ENCODE measurements at regions not wholly inside any gene's neighbourhood (a gene's known extent, or its start where the extent isn't known, plus 50 kb on each side); places are given as distances from the start of the nearest gene placed in this dataset.

DNA sequence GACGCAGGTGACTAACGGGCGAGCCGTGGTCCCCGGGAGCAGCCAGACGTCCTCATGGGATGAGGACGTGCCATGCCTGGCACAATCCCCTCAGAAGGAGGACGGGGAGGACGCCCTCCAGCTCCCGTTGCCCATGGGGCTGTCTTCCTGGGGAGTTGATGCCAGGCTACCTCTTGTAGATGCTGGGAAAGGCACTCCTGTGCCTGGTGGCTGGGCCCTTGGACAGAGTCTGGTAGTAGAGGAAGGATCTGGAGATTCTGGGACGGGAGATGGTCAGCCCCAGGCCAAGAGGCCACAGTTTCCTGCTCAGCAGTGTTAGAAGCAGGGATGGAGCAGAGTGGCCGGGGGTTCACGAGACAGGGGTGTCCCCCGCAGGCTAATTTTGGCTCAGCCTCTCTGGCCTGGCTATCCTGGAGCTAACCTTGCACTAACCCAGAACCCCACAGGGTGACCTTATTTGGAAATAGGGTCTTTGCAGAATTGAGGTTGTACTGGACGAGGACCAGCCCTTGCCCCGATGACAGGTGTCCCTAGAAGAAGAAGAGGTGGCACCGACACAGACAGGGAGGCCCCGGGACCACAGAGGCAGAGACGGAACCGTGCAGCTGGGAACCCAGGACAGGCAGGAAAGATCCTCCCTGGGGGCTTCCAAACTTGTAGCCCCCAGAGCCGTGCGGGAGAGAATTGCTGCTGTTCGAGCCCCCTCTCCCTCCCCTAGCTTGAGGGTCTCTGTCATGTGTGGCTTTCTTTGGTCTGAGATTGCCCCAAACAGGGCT, 50.1 kb upstream of the ADRA2C start:
- H3K36me3 Mint-ChIP-seq (ENCODE audit: insufficient read depth) = no peaks in the 10 kb centered on the region
- peaks cover 10% of the 10 kb centered on the region for H3K9me3 Mint-ChIP-seq (ENCODE audit: low read depth)
- no peak overlapping the region for H3K4me3 Mint-ChIP-seq (ENCODE audit: low read depth)
- TF ChIP-seq, protein P1, sequence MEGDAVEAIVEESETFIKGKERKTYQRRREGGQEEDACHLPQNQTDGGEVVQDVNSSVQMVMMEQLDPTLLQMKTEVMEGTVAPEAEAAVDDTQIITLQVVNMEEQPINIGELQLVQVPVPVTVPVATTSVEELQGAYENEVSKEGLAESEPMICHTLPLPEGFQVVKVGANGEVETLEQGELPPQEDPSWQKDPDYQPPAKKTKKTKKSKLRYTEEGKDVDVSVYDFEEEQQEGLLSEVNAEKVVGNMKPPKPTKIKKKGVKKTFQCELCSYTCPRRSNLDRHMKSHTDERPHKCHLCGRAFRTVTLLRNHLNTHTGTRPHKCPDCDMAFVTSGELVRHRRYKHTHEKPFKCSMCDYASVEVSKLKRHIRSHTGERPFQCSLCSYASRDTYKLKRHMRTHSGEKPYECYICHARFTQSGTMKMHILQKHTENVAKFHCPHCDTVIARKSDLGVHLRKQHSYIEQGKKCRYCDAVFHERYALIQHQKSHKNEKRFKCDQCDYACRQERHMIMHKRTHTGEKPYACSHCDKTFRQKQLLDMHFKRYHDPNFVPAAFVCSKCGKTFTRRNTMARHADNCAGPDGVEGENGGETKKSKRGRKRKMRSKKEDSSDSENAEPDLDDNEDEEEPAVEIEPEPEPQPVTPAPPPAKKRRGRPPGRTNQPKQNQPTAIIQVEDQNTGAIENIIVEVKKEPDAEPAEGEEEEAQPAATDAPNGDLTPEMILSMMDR (IDR thresholded peaks at IDR 0.05; ENCODE audit: unreplicated experiment) = no peak
- no peak for DNase-seq (ENCODE audit: low spot score, unreplicated experiment)
- peaks cover 8% of the 10 kb centered on the region for H3K4me1 Mint-ChIP-seq (ENCODE audit: low read depth)
- no peak overlapping the region for H3K27ac Mint-ChIP-seq
- H3K27me3 Mint-ChIP-seq = peaks cover 14% of the 10 kb centered on the region

DNA sequence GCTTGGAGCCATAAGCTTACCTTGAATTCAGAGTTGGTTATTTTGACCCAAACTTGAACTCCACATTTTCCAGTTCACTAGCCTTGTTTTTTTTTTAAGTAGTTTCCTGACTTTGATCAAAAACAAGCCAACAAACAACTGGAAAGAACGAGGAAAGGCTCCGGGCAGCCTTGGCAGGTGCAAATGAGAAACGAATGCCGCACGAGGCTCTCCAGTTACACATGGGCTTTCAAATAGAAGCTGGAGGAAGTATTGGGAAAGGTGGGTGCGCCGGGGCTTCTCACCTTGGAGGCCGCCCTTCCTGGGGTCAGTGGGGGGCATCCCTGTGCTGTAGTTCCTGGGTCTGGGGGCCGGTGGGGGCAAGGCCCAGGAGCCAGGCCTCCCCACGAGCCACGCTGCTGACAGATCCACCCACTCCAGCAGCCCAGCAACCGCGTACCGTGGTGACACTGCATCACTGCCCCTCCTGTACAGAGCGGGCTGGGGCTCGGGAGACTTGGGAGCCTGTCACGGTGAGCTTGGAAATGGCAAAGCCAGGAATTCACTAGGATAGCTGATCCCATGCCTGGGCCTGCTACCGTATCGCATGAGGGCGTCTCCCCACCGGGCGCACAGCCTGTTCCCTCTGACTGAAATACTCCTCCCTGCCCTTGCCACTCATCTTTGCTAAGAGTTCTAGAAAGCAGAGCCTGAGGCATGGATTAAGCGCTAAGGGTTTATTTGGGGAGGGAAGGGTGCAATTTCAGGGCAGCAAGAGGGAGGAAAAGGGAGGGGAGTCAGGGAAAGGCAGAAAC, 50.9 kb upstream of the ADRA2C start:
- peaks cover 10% of the 10 kb centered on the region for H3K9me3 Mint-ChIP-seq (ENCODE audit: low read depth)
- peaks cover 4% of the 10 kb centered on the region for H3K4me1 Mint-ChIP-seq (ENCODE audit: low read depth)
- TF ChIP-seq, protein P1 (IDR thresholded peaks at IDR 0.05; ENCODE audit: unreplicated experiment) = no peak
- H3K27me3 Mint-ChIP-seq = peaks cover 14% of the 10 kb centered on the region
- DNase-seq (ENCODE audit: low spot score, unreplicated experiment) = no peak
- no peak overlapping the region for H3K27ac Mint-ChIP-seq
- no peak overlapping the region for H3K4me3 Mint-ChIP-seq (ENCODE audit: low read depth)
- H3K36me3 Mint-ChIP-seq (ENCODE audit: insufficient read depth) = no peaks in the 10 kb centered on the region

DNA sequence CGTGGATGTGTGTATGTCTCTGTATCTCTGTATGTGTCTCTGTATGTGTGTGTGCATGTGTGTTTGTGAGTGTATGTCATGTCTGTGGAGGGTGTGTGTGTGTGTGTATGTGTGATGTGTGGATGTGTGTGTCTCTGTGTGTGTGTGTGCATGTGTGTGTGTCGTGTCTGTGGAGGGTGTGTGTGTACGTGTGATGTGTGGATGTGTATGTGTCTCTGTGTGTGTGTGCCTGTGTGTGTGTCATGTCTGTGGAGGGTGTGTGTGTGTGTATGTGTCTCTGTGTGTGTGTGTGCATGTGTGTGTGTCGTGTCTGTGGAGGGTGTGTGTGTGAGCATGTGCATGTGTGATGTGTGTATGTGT, 51.6 kb upstream of the ADRA2C start:
- Mint-ChIP-seq H3K27me3 (peaks cover 9% of the 10 kb centered on the region), H3K36me3 (ENCODE audit: insufficient read depth) (no peaks in the 10 kb centered on the region), H3K9me3 (ENCODE audit: low read depth) (peaks cover 10% of the 10 kb centered on the region), H3K27ac (no peak overlapping the region), H3K4me3 (ENCODE audit: low read depth) (no peak overlapping the region), H3K4me1 (ENCODE audit: low read depth) (no peaks in the 10 kb centered on the region)
- TF ChIP-seq, protein P1 (IDR thresholded peaks at IDR 0.05; ENCODE audit: unreplicated experiment) = no peak
- no peak for DNase-seq (ENCODE audit: low spot score, unreplicated experiment)

- H3K27ac Mint-ChIP-seq = no peak overlapping the region
- H3K27me3 Mint-ChIP-seq = peaks cover 14% of the 10 kb centered on the region
- TF ChIP-seq, protein P1 (IDR thresholded peaks at IDR 0.05; ENCODE audit: unreplicated experiment) = no peak
- no peaks in the 10 kb centered on the region for H3K36me3 Mint-ChIP-seq (ENCODE audit: insufficient read depth)
- no peak for DNase-seq (ENCODE audit: low spot score, unreplicated experiment)
- no peak overlapping the region for H3K4me3 Mint-ChIP-seq (ENCODE audit: low read depth)
- peaks cover 9% of the 10 kb centered on the region for H3K9me3 Mint-ChIP-seq (ENCODE audit: low read depth)
- no peaks in the 10 kb centered on the region for H3K4me1 Mint-ChIP-seq (ENCODE audit: low read depth)
Observed at GRCh38 chr4:3713817-3714641, 52.2 kb upstream of the ADRA2C start.

DNA sequence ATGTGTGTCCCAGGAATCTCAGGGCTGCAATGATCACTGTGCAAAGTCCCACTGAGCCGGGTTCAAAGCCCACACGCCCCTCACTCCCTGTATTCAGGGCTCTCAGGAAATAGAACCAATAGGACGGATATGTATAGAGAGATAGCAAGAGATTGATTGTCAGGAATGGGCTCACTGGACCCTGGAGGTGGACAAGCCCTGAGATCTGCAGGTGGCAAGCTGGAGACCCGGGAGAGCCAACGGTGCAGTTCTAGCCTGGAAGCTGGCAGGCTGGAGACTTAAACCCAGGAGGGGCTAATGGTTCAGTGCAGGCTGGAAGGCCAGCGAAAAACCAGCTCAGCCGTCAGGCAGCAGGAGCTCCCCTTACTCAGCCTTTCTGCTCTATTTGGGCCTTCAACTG, 52.8 kb upstream of the ADRA2C start:
- no peak for DNase-seq (ENCODE audit: low spot score, unreplicated experiment)
- Mint-ChIP-seq H3K9me3 (ENCODE audit: low read depth) (peaks cover 5% of the 10 kb centered on the region), H3K27ac (no peak overlapping the region), H3K36me3 (ENCODE audit: insufficient read depth) (no peaks in the 10 kb centered on the region), H3K27me3 (peaks cover 12% of the 10 kb centered on the region), H3K4me1 (ENCODE audit: low read depth) (no peaks in the 10 kb centered on the region), H3K4me3 (ENCODE audit: low read depth) (no peak overlapping the region)
- TF ChIP-seq, protein P1 (IDR thresholded peaks at IDR 0.05; ENCODE audit: unreplicated experiment) = no peak

Data from progenitor cell of endocrine pancreas (in vitro differentiated cells).